ENCODE measurements at regions not wholly inside any gene's neighbourhood (a gene's known extent, or its start where the extent isn't known, plus 50 kb on each side); places are given as distances from the start of the nearest gene placed in this dataset.

- TF ChIP-seq EZH2phosphoT487 (conservative IDR thresholded peaks at IDR 0.05; ENCODE audit: low read length) (no peak), CTCF (IDR thresholded peaks at IDR 0.05; ENCODE audit: insufficient read depth, low read length, poor library complexity, severe bottlenecking) (no peak)
- Histone ChIP-seq H3K4me2 (ENCODE audit: low read depth, low read length, poor library complexity, severe bottlenecking) (no peak overlapping the region), H3K9ac (ENCODE audit: low read length) (no peak overlapping the region)
Observed at GRCh38 chr5:173454736-173455598, 126.8 kb upstream of the STC2 start.

GRCh38 chr5:173454361-173454735 is 126.1 kb upstream of the STC2 start:
- no peaks in the 10 kb centered on the region for H3K9me3 ChIP-seq (ENCODE audit: insufficient read depth, low read length)
- no peaks in the 10 kb centered on the region for H3K79me2 ChIP-seq (ENCODE audit: insufficient read depth, low read length)
- H3K9ac ChIP-seq (ENCODE audit: low read length): no peak overlapping the region
- no peaks in the 10 kb centered on the region for H3F3A ChIP-seq (ENCODE audit: insufficient read depth)
- H3K4me3 ChIP-seq (ENCODE audit: insufficient read depth, low read length, poor library complexity, severe bottlenecking): no peak overlapping the region
- no peaks in the 10 kb centered on the region for H4K20me1 ChIP-seq (ENCODE audit: low read depth, low read length)
- no peak for TF ChIP-seq EZH2phosphoT487 (conservative IDR thresholded peaks at IDR 0.05; ENCODE audit: low read length)
- TF ChIP-seq CTCF (IDR thresholded peaks at IDR 0.05; ENCODE audit: insufficient read depth, low read length, poor library complexity, severe bottlenecking): no peak
- no peak overlapping the region for H3K4me2 ChIP-seq (ENCODE audit: low read depth, low read length, poor library complexity, severe bottlenecking)
- H3K36me3 ChIP-seq (ENCODE audit: low read length): no peaks in the 10 kb centered on the region
- H3K27ac ChIP-seq (ENCODE audit: low read depth, low read length): no peak overlapping the region
- no peaks in the 10 kb centered on the region for H3K27me3 ChIP-seq (ENCODE audit: low read length)
- no peaks in the 10 kb centered on the region for H3K9me2 ChIP-seq (replicated peaks; ENCODE audit: insufficient read depth, low read length)
- no peak overlapping the region for H2AFZ ChIP-seq (ENCODE audit: low read depth, low read length, severe bottlenecking)

More at GRCh38 chr5:173454736-173455598, 126.8 kb upstream of the STC2 start:
- H3K9me2 ChIP-seq (replicated peaks; ENCODE audit: insufficient read depth, low read length): no peaks in the 10 kb centered on the region
- no peak overlapping the region for H2AFZ ChIP-seq (ENCODE audit: low read depth, low read length, severe bottlenecking)
- no peak overlapping the region for H3K27ac ChIP-seq (ENCODE audit: low read depth, low read length)
- no peaks in the 10 kb centered on the region for H3K27me3 ChIP-seq (ENCODE audit: low read length)
- H4K20me1 ChIP-seq (ENCODE audit: low read depth, low read length): no peaks in the 10 kb centered on the region
- H3K36me3 ChIP-seq (ENCODE audit: low read length): no peaks in the 10 kb centered on the region
- H3F3A ChIP-seq (ENCODE audit: insufficient read depth): no peaks in the 10 kb centered on the region
- H3K4me3 ChIP-seq (ENCODE audit: insufficient read depth, low read length, poor library complexity, severe bottlenecking): no peak overlapping the region
- H3K9me3 ChIP-seq (ENCODE audit: insufficient read depth, low read length): no peaks in the 10 kb centered on the region
- no peaks in the 10 kb centered on the region for H3K79me2 ChIP-seq (ENCODE audit: insufficient read depth, low read length)

GRCh38 chr5:173453167-173453566 is 125.0 kb upstream of the STC2 start:
- Histone ChIP-seq H3K27ac (ENCODE audit: low read depth, low read length) (no peak overlapping the region), H3K36me3 (ENCODE audit: low read length) (no peaks in the 10 kb centered on the region), H3K27me3 (ENCODE audit: low read length) (no peaks in the 10 kb centered on the region), H2AFZ (ENCODE audit: low read depth, low read length, severe bottlenecking) (no peak overlapping the region), H3K4me3 (ENCODE audit: insufficient read depth, low read length, poor library complexity, severe bottlenecking) (no peak overlapping the region), H3K79me2 (ENCODE audit: insufficient read depth, low read length) (no peaks in the 10 kb centered on the region), H3K9me2 (replicated peaks; ENCODE audit: insufficient read depth, low read length) (no peaks in the 10 kb centered on the region), H3K9ac (ENCODE audit: low read length) (no peak overlapping the region), H3K4me2 (ENCODE audit: low read depth, low read length, poor library complexity, severe bottlenecking) (no peak overlapping the region), H3K9me3 (ENCODE audit: insufficient read depth, low read length) (no peaks in the 10 kb centered on the region), H4K20me1 (ENCODE audit: low read depth, low read length) (no peaks in the 10 kb centered on the region), H3F3A (ENCODE audit: insufficient read depth) (no peaks in the 10 kb centered on the region)
- TF ChIP-seq EZH2phosphoT487 (conservative IDR thresholded peaks at IDR 0.05; ENCODE audit: low read length): no peak
- no peak for TF ChIP-seq CTCF (IDR thresholded peaks at IDR 0.05; ENCODE audit: insufficient read depth, low read length, poor library complexity, severe bottlenecking)

All from SU-DHL-6 (cell line).